DOHH2 (cell line): ENCODE measurements at regions not wholly inside any gene's neighbourhood (a gene's known extent, or its start where the extent isn't known, plus 50 kb on each side); places are given as distances from the start of the nearest gene placed in this dataset.

Source experiments
- CTCF ChIP-seq: fragments of 200-600 bp; sonication (generic); IDR thresholded peaks from one replicate; pipeline ENCODE4 v1.5.1; 2014; ENCODE audit warnings: antibody characterized with exemption, mild to moderate bottlenecking, low read depth, low read length; ENCODE audit not compliant: poor library complexity, severe bottlenecking
- EZH2phosphoT487 ChIP-seq: fragments of 200-600 bp; sonication (generic); IDR thresholded peaks from 2 replicates; pipeline ENCODE4 v1.6.1; 2017; ENCODE audit warnings: borderline replicate concordance, mild to moderate bottlenecking, antibody characterized with exemption, low read length, moderate library complexity, mixed read lengths

GRCh38 chr20:11511821-11512220, 405.9 kb upstream of the BTBD3 start:
- TF ChIP-seq CTCF (no peak), EZH2phosphoT487 (no peak)
